ENCODE measurements at regions not wholly inside any gene's neighbourhood (a gene's known extent, or its start where the extent isn't known, plus 50 kb on each side); places are given as distances from the start of the nearest gene placed in this dataset.

GRCh38 chr3:16807391-16807790 is 77.4 kb upstream of the PLCL2 start:
- in situ Hi-C loops (cut with MboI; ENCODE audit: low sequenced_read_pairs) = no loop called here

GRCh38 chr3:16808393-16809107 is 76.2 kb upstream of the PLCL2 start:
- in situ Hi-C loops (cut with MboI; ENCODE audit: low sequenced_read_pairs) = no loop called here

GRCh38 chr3:16809482-16809881 is 75.3 kb upstream of the PLCL2 start:
- in situ Hi-C loops (cut with MboI; ENCODE audit: low sequenced_read_pairs) = no loop called here

GRCh38 chr3:16809993-16810392 is 74.8 kb upstream of the PLCL2 start:
- in situ Hi-C loops (cut with MboI; ENCODE audit: low sequenced_read_pairs) = no loop called here

GRCh38 chr3:16810593-16811367 is 74.0 kb upstream of the PLCL2 start:
- in situ Hi-C loops (cut with MboI; ENCODE audit: low sequenced_read_pairs) = no loop called here

- in situ Hi-C loops (cut with MboI; ENCODE audit: low sequenced_read_pairs) = no loop called here
Observed at GRCh38 chr3:16811950-16812349, 72.8 kb upstream of the PLCL2 start.

GRCh38 chr3:16813336-16813735 is 71.4 kb upstream of the PLCL2 start:
- in situ Hi-C loops (cut with MboI; ENCODE audit: low sequenced_read_pairs) = no loop called here

- in situ Hi-C loops (cut with MboI; ENCODE audit: low sequenced_read_pairs) = no loop called here
Observed at GRCh38 chr3:16816048-16816780, 68.5 kb upstream of the PLCL2 start.

- in situ Hi-C loops (cut with MboI; ENCODE audit: low sequenced_read_pairs) = no loop called here
Observed at GRCh38 chr3:16817197-16817596, 67.6 kb upstream of the PLCL2 start.

GRCh38 chr3:16818194-16818593 is 66.6 kb upstream of the PLCL2 start:
- in situ Hi-C loops (cut with MboI; ENCODE audit: low sequenced_read_pairs) = no loop called here

- in situ Hi-C loops (cut with MboI; ENCODE audit: low sequenced_read_pairs) = no loop called here
Observed at GRCh38 chr3:16818945-16819344, 65.8 kb upstream of the PLCL2 start.

- in situ Hi-C loops (cut with MboI; ENCODE audit: low sequenced_read_pairs) = no loop called here
Observed at GRCh38 chr3:16820485-16820884, 64.3 kb upstream of the PLCL2 start.

- in situ Hi-C loops (cut with MboI; ENCODE audit: low sequenced_read_pairs) = no loop called here
Observed at GRCh38 chr3:16821053-16821452, 63.7 kb upstream of the PLCL2 start.

GRCh38 chr3:16824081-16824696 is 60.6 kb upstream of the PLCL2 start:
- in situ Hi-C loops (cut with MboI; ENCODE audit: low sequenced_read_pairs) = no loop called here

- in situ Hi-C loops (cut with MboI; ENCODE audit: low sequenced_read_pairs) = loop anchor here (25.0 kb wide), 2 partner anchors 212 to 412 kb away; no protein-coding TSS in a partner anchor
Observed at GRCh38 chr3:16825617-16826204, 59.0 kb upstream of the PLCL2 start.

GRCh38 chr3:16828815-16829214 is 55.9 kb upstream of the PLCL2 start:
- in situ Hi-C loops (cut with MboI; ENCODE audit: low sequenced_read_pairs) = loop anchor here (25.0 kb wide), 2 partner anchors 208 to 408 kb away; no protein-coding TSS in a partner anchor

- in situ Hi-C loops (cut with MboI; ENCODE audit: low sequenced_read_pairs) = loop anchor here (25.0 kb wide), 2 partner anchors 205 to 405 kb away; no protein-coding TSS in a partner anchor
Observed at GRCh38 chr3:16831846-16832245, 52.9 kb upstream of the PLCL2 start.

GRCh38 chr3:16834214-16834613 is 50.5 kb upstream of the PLCL2 start:
- in situ Hi-C loops (cut with MboI; ENCODE audit: low sequenced_read_pairs) = loop anchor here (25.0 kb wide), 2 partner anchors 203 to 403 kb away; no protein-coding TSS in a partner anchor

- in situ Hi-C loops (cut with MboI; ENCODE audit: low sequenced_read_pairs) = loop anchor here (25.0 kb wide), 2 partner anchors 203 to 403 kb away; no protein-coding TSS in a partner anchor
Observed at GRCh38 chr3:16834753-16835152, 50.0 kb upstream of the PLCL2 start.

All from HL-60/S4 treated with retinoic acid at 250 ng/mL for 4 days and 3 days (cell line).